ENCODE measurements at regions not wholly inside any gene's neighbourhood (a gene's known extent, or its start where the extent isn't known, plus 50 kb on each side); places are given as distances from the start of the nearest gene placed in this dataset.

DNA sequence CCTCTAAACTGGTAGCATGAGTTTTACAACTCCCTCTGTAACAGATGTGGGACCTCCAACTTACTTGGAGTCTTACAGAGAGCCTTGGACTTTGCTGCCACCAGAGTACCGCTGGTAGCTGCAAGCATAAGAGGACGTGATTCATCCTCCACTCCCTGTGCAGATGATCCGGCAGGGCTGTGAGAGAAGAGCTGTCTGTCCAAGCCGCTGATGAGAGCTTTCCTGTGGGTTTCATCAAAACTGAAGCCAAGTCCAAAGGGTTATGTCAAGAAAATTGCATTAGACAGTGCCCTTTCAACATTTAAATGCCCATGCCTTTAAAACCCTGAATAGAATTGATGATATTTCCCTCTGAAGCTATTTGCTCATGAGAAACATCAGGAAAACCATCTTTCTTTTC, 85.8 kb downstream of the LLPH start:
- DNase-seq (ENCODE audit: low read depth), result peak; percentile 55

GRCh38 chr12:66043035-66043434, 87.5 kb downstream of the LLPH start:
- DNase-seq (ENCODE audit: low read depth), result no peak

- no peak for DNase-seq (ENCODE audit: low read depth)
Observed at GRCh38 chr12:66041651-66042363, 88.7 kb downstream of the LLPH start.

- DNase-seq (ENCODE audit: low read depth), result peak; percentile 86
Observed at GRCh38 chr12:66036317-66036716, 94.2 kb downstream of the LLPH start.

- DNase-seq (ENCODE audit: low read depth), result peak; percentile 47
Observed at GRCh38 chr12:66035288-66035966, 95.1 kb downstream of the LLPH start.

DNA sequence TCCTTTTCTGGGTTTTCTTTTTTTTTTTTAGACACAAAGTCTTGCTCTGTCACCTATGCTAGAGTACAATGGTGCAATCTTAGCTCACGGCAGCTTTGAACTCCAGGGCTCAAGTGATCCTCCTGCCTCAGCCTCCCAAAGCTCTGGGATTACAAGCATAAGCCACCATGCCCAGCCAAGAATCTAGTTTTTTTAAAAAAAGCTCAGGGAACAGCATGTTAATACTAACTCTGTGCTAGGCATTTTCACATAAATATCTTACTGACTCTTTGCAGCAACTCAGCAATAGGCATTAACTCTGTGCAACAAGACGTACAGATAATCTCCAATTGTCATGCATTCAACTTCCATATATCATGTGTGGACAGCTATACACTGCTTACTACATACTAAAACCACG, 97.4 kb downstream of the LLPH start:
- no peak for DNase-seq (ENCODE audit: low read depth)

DNA sequence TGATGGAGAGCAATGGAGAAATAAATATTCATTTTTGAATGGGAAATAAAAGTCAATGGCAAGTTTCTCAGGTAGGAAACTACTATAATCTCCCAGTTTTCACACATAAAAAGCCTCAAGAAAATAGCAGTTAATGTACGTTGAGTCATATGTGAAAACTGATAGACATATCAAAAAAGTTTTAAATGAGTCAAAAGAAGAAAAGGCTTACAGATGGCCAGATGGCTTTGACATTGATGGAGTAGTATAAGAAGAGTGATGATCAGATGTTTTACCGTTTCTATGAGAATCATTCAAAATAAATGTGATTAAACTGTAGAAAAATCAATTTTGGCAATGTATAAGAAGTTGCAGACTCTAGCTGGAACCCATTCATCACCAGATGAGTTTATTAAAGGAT, 97.8 kb downstream of the LLPH start:
- no peak for DNase-seq (ENCODE audit: low read depth)

DNA sequence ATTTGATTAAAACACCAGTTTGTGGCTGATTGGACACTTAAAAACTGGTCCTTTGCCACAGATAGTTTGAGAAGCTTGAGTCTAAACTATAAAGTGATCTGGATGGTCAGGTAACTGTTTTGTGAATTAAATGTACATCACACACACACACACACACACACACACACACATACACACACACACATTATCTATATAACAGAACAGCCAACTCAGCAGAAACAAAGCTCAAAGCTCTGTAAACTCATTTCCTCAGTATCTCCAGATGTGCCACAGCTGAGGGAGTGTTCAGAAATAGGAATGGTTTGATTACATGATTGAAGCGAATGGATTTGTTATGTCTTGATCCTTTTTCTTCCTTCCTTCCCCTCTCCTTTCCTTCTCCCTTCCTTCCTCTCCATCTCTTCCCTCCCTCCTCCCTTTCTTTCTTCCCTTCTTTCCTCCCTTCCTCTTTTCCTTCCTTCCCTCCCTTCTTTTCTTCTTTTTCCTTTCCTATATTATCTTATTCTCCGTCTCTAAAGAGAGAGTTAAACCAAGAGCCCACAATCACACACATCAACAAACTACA, 100.3 kb downstream of the LLPH start:
- DNase-seq (ENCODE audit: low read depth), result no peak

DNA sequence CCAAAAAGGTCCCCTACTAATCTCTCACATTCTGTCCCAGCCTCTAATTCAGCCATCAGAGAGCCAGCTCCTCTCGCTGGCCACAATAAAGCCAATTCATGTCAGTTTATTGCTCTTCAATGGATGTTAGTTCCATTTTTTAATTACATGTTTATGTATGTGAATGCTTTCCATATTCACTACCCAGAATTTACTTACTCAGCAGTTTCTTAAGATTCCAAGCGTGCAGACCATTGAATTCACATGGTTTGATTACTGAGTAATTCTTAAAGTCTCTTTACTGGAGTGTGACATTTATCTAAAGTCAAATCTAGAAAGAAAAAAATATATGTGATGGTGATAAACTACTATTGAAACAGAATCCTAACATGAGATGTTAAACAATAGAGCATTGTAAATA, 102.2 kb downstream of the LLPH start:
- DNase-seq (ENCODE audit: low read depth), result no peak

GRCh38 chr12:66025477-66025876, 105.1 kb downstream of the LLPH start:
- peak; percentile 53 for DNase-seq (ENCODE audit: low read depth)

DNA sequence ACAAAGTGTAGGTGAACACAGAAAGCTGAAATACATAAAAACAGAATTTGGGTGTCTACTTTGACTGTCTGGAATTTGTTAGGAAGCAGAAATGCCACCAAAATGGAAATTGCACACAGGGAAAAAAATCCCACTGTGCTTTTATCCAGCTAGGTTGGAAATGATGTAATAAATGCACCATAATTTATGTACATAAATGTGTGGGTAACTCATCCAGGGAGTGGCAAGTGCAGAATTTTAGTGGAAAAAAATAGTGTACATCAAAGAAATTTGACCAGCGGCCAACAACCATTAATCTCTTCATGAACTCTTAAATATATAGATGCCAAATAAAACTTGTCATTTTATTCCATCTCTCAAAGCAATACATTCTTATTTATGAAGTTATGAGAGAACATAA, 105.6 kb downstream of the LLPH start:
- DNase-seq (ENCODE audit: low read depth), result no peak

GRCh38 chr12:66020481-66020880, 110.1 kb downstream of the LLPH start:
- no peak for DNase-seq (ENCODE audit: low read depth)

DNA sequence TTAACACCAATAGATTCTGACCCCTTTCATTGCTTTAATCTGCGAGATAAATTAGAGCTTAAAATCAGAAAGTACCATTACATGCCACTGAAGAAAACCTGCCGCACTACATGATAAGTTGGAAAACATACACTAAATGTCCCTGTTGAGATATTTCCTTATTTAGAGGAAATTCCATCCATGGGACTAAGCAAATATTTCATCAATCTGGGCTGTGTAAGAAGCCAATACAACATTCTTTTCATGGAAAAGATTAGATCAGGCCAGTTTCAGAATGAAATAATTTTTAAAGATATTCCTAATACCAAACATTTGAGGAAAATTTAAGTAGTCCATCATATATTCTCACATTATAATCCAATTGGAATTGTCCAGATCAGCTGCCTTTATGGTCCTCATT, 112.8 kb downstream of the LLPH start:
- no peak for DNase-seq (ENCODE audit: low read depth)
